Activated T-cell treated with anti-CD3 and anti-CD28 coated beads, Interleukin-2, amount 50 U/mL, for 24 hours (primary cell): ENCODE measurements at regions not wholly inside any gene's neighbourhood (a gene's known extent, or its start where the extent isn't known, plus 50 kb on each side); places are given as distances from the start of the nearest gene placed in this dataset.
"Not testable (repeated sequence)": the region's sequence is repeated elsewhere in the genome, so short reads cannot be mapped to it uniquely, and the experiment has no call there.

Experiments
- DNase-seq: peaks from one replicate; pipeline ENCODE4 v3.0.0-alpha.2; 2020
- H3K27ac Mint-ChIP-seq: 2 replicates; pipeline ENCODE4 v1.8.0; 2020; ENCODE audit warnings: mild to moderate bottlenecking, mixed read lengths
- H3K27me3 Mint-ChIP-seq: 2 replicates; pipeline ENCODE4 v1.8.0; 2020; ENCODE audit warnings: mixed read lengths
- H3K36me3 Mint-ChIP-seq: 2 replicates; pipeline ENCODE4 v1.8.0; 2020; ENCODE audit warnings: low read depth, mixed read lengths
- H3K4me1 Mint-ChIP-seq: 2 replicates; pipeline ENCODE4 v1.8.0; 2020; ENCODE audit warnings: low read depth, mixed read lengths
- H3K4me3 Mint-ChIP-seq: 2 replicates; pipeline ENCODE4 v1.8.0; 2020; ENCODE audit warnings: mild to moderate bottlenecking, moderate library complexity, mixed read lengths
- H3K9me3 Mint-ChIP-seq: 2 replicates; pipeline ENCODE4 v1.8.0; 2020; ENCODE audit warnings: mixed read lengths

DNA sequence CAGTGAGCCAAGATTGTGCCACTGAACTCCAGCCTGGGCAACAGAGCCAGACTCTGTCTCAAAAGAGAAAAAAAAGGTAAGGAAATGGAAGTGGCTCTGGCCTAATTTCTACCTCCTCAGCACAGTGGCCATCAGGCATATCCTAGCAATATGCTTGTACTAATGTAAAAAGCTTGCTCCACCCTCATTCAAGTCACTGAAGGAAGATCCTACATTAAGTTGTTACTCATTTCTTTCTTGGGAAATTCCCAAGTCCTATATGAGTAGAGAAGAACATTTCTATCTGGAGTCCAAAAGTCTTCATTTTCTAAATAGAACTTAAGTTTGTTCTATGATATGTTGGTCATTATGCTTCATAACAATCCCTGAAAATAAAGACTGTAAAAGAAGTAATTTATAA lies 67.3 kb upstream of the HOXC13 start:
- Mint-ChIP-seq H3K27ac (no peak overlapping the region), H3K36me3 (no peaks in the 10 kb centered on the region), H3K4me3 (no peak overlapping the region), H3K4me1 (no peaks in the 10 kb centered on the region), H3K27me3 (peaks cover 64% of the 10 kb centered on the region), H3K9me3 (no peaks in the 10 kb centered on the region)
- DNase-seq, result no peak

DNA sequence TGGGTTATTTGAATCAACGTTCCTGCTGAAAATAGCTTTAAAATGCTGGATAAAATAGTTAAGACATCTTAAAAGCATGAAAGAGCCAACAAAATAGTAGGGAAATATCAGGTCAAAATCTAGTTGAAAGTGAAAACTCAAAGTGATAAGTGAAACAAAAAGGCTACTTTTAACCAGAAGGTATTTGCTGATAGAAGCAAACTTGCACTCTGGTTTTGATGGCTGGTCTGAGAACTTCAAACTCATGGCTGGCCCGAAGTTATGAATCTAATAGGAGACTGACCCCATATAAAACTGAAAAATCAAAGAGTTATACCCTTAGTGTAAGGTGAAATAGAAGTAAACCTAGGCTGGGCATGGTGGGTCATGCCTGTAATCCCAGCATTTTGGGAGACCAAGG lies 66.3 kb upstream of the HOXC13 start:
- no peak for DNase-seq
- H3K4me3 Mint-ChIP-seq, result no peak overlapping the region
- no peaks in the 10 kb centered on the region for H3K9me3 Mint-ChIP-seq
- peaks cover 62% of the 10 kb centered on the region for H3K27me3 Mint-ChIP-seq
- no peak overlapping the region for H3K27ac Mint-ChIP-seq
- H3K4me1 Mint-ChIP-seq, result no peaks in the 10 kb centered on the region
- H3K36me3 Mint-ChIP-seq, result no peaks in the 10 kb centered on the region

DNA sequence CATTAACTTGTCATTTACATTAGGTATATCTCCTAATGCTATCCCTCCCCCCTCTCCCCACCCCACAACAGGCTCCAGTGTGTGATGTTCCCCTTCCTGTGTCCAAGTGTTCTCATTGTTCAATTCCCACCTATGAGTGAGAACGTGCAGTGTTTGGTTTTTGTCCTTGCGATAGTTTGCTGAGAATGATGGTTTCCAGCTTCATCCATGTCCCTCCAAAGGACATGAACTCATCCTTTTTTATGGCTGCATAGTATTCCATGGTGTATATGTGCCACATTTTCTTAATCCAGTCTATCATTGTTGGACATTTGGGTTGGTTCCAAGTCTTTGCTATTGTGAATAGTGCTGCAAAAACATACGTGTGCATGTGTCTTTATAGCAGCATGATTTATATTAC lies 60.7 kb upstream of the HOXC13 start:
- H3K4me1 Mint-ChIP-seq, H3K27ac Mint-ChIP-seq, H3K9me3 Mint-ChIP-seq, H3K36me3 Mint-ChIP-seq, H3K4me3 Mint-ChIP-seq, DNase-seq: not testable (repeated sequence)
- peaks cover 49% of the 10 kb centered on the region for H3K27me3 Mint-ChIP-seq

DNA sequence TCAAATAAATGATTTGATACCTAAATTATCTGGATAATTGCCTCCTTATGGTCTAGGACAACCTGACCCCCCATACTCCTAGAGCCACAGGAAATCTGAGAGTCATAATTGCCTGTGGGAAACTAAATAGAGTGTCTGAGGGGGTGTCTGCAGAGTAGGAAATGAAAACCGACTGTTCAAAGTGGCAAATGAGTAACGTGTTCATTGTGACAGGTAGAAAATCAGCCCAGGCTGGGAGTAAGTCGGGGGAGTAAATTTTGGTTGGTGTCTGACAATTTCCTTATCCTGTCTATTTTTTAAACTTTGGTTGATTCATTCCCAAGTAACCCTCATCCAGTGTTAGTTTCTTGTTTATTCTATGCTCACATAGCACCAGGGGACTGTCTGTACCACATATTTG lies 51.6 kb upstream of the HOXC13 start:
- H3K4me1 Mint-ChIP-seq, result no peaks in the 10 kb centered on the region
- no peak for DNase-seq
- no peaks in the 10 kb centered on the region for H3K36me3 Mint-ChIP-seq
- H3K4me3 Mint-ChIP-seq, result no peak overlapping the region
- no peaks in the 10 kb centered on the region for H3K9me3 Mint-ChIP-seq
- no peak overlapping the region for H3K27ac Mint-ChIP-seq
- H3K27me3 Mint-ChIP-seq, result peaks cover 47% of the 10 kb centered on the region

DNA sequence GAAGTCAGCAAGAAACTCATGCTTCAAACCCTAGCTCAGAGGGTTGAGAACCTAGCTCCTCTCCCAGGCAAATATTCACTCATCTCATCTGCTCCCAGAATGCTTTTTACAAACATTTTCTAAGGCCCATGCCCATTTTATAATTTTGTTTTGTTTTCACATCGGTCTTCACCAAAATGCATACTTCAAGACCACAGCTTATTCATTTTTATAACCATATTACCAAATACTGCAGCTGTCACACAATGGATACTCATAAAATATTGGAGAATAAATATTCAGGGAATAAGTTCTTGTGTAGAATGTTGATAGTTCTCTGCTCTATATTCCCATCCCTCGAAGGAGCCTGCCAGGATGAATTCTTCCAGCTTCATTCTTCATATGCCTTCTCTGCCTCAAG lies 50.8 kb upstream of the HOXC13 start:
- H3K9me3 Mint-ChIP-seq, result no peaks in the 10 kb centered on the region
- no peaks in the 10 kb centered on the region for H3K4me1 Mint-ChIP-seq
- H3K4me3 Mint-ChIP-seq, result no peak overlapping the region
- no peaks in the 10 kb centered on the region for H3K36me3 Mint-ChIP-seq
- no peak for DNase-seq
- H3K27me3 Mint-ChIP-seq, result peaks cover 56% of the 10 kb centered on the region
- no peak overlapping the region for H3K27ac Mint-ChIP-seq
